ENCODE measurements at regions not wholly inside any gene's neighbourhood (a gene's known extent, or its start where the extent isn't known, plus 50 kb on each side); places are given as distances from the start of the nearest gene placed in this dataset.
"Not testable (repeated sequence)": the region's sequence is repeated elsewhere in the genome, so short reads cannot be mapped to it uniquely, and the experiment has no call there.

GRCh38 chr15:22238959-22239805 lies 158.9 kb downstream of the OR4M2 start:
- not testable (repeated sequence) for TF ChIP-seq POLR2A, POLR2AphosphoS5, TAF1, SPI1 (IDR thresholded peaks at IDR 0.05; ENCODE audit: low read depth, low read length)
